Esophagus muscularis mucosa (tissue), 4 donors: ENCODE measurements at regions not wholly inside any gene's neighbourhood (a gene's known extent, or its start where the extent isn't known, plus 50 kb on each side); places are given as distances from the start of the nearest gene placed in this dataset.

Experiments
- DNase-seq: peaks from one replicate; pipeline ENCODE4 v3.0.0-alpha.2; 2017; ENCODE audit errors: extremely low spot score
- H3K27ac ChIP-seq, 4 donors: fragments of 200-600 bp; sonication (generic); replicated peaks in 1 of 4; 1 replicate in 3 of 4; 2 replicates in 1 of 4; pipeline ENCODE4 v1.5.1; 2016 to 2019; ENCODE audit warnings: mild to moderate bottlenecking in 1 of 4
- H3K27me3 ChIP-seq, 4 donors: fragments of 200-600 bp; sonication (generic); one replicate each; pipeline versions ENCODE4 v1.5.1 to v1.6.0; 2016 to 2019
- H3K36me3 ChIP-seq, 4 donors: fragments of 200-600 bp; sonication (generic); one replicate each; pipeline ENCODE4 v1.5.1; 2016 to 2019
- H3K4me1 ChIP-seq, 4 donors: fragments of 200-600 bp; sonication (generic); one replicate each; pipeline ENCODE4 v1.5.1; 2016 to 2019
- H3K4me3 ChIP-seq, 4 donors: fragments of 200-600 bp; sonication (generic); 1 replicate in 2 of 4; 2 replicates in 2 of 4; pipeline ENCODE4 v1.5.1; 2016 to 2019; ENCODE audit warnings: mild to moderate bottlenecking in 4 of 4, moderate library complexity in 1 of 4
- H3K9me3 ChIP-seq, 4 donors: fragments of 200-600 bp; sonication (generic); 1 replicate in 3 of 4; 2 replicates in 1 of 4; pipeline ENCODE4 v1.5.1; 2016 to 2019
- EP300 ChIP-seq: sonication (generic); formaldehyde crosslinking; IDR thresholded peaks from one replicate; pipeline ENCODE4 v1.6.1; 2017; ENCODE audit warnings: antibody characterized with exemption
- POLR2A ChIP-seq: fragments of 450-650 bp; IDR thresholded peaks from one replicate; pipeline ENCODE4 v1.6.1; 2017; ENCODE audit warnings: antibody characterized with exemption, moderate library complexity, mild to moderate bottlenecking, low read depth
- POLR2AphosphoS5 ChIP-seq, 2 donors: sonication (generic); formaldehyde crosslinking; IDR thresholded peaks; one replicate each; pipeline ENCODE4 v1.6.1; 2017; ENCODE audit warnings: antibody characterized with exemption in 2 of 2
- WGBS: methylation state at CpG from one replicate; pipeline ENCODE4 v1.1.5; 2018; 5-methylcytosine and 5-hydroxymethylcytosine counted together
- intact Hi-C: fragments of 100-400 bp; cut with DNase I; formaldehyde crosslinking; loops from one replicate; pipeline ENCODE4 v1.15.1; 2023
- TF ChIP-seq, protein P1 (sequence below), 3 experiments: fragments of 200-600 bp in 2 of 3; fragments of 450-650 bp in 1 of 3; sonication (generic) in 2 of 3; IDR thresholded peaks; one replicate each; pipeline ENCODE4 v1.5.1; 2017 to 2019; ENCODE audit warnings: antibody characterized with exemption in 3 of 3, mild to moderate bottlenecking in 2 of 3, moderate library complexity in 1 of 3

DNA sequence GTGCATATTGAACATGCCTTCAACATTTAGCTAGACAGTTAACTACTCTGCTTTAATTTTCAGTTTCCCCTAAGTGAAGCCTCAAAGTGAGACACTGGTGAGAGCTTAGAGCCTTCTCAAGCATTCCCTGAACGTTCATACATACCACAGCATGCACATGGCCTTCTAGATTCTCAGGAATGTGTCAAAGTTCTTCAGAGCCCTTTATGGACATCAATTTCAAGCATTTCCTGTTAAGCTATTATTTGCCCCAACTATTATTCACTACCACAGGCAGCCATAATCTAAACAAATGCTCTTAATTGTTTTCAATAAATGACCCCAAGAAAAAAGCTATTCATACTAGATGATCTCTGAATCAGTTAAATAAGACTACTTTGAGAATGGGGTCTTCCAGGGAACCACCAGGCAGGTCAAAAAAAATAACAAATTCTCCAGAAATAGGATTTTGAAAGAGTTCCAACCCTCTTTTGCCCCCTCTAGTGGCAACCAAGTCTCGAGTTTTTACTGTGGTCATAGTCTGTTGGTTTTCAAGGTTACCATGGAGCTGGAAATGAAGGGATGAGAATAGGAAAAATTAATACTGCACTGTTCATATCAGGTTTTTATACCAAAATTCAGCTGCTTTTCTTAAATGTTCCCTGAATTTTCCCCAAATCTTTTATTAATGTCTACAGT, 235.4 kb downstream of the RAB28 start:
- no peak for DNase-seq
- Histone ChIP-seq H3K27me3 (no peaks in the 10 kb centered on the region), H3K36me3 (no peaks in the 10 kb centered on the region), H3K27ac (no peak overlapping the region), H3K9me3 (peaks cover 0 to 22% (median 13%) of the 10 kb centered on the region in 4 donors), H3K4me1 (no peaks in the 10 kb centered on the region), H3K4me3 (no peak overlapping the region)
- 40% methylated on average over 2 of the region's 2 CpGs for WGBS
- intact Hi-C loops, result no loop called here
- TF ChIP-seq EP300 (no peak), POLR2AphosphoS5 (IDR thresholded peaks at IDR 0.05) (no peak), POLR2A (no peak)
- TF ChIP-seq, protein P1, sequence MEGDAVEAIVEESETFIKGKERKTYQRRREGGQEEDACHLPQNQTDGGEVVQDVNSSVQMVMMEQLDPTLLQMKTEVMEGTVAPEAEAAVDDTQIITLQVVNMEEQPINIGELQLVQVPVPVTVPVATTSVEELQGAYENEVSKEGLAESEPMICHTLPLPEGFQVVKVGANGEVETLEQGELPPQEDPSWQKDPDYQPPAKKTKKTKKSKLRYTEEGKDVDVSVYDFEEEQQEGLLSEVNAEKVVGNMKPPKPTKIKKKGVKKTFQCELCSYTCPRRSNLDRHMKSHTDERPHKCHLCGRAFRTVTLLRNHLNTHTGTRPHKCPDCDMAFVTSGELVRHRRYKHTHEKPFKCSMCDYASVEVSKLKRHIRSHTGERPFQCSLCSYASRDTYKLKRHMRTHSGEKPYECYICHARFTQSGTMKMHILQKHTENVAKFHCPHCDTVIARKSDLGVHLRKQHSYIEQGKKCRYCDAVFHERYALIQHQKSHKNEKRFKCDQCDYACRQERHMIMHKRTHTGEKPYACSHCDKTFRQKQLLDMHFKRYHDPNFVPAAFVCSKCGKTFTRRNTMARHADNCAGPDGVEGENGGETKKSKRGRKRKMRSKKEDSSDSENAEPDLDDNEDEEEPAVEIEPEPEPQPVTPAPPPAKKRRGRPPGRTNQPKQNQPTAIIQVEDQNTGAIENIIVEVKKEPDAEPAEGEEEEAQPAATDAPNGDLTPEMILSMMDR (IDR thresholded peaks at IDR 0.05), result no peak

DNA sequence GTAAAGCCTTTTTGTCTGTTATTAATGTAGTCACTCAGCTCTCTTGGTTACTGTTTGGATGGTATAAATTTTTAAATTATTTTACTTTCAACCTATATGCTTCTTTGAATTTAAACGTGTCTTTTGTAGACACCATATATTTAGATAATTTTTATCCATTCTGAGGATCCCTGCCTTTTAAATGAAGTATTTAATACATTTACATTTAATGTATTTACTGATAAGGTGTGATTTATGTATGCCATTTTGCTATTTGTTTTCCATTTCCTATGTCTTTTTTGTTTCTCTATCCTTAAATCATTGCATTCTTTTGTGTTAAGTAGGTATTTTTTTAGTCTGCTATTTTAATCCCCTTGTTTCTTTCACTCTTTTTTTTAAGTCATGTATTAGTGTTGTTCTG, 238.0 kb downstream of the RAB28 start:
- intact Hi-C loops, result no loop called here
- Histone ChIP-seq H3K27me3 (no peaks in the 10 kb centered on the region), H3K27ac (no peak overlapping the region), H3K9me3 (peaks cover 0 to 22% (median 13%) of the 10 kb centered on the region in 4 donors), H3K36me3 (no peaks in the 10 kb centered on the region), H3K4me3 (no peak overlapping the region), H3K4me1 (no peaks in the 10 kb centered on the region)
- no peak for DNase-seq
- 94% methylated on average over 1 of the region's 1 CpG for WGBS
- TF ChIP-seq EP300, result no peak
- TF ChIP-seq POLR2AphosphoS5 (IDR thresholded peaks at IDR 0.05), result no peak
- TF ChIP-seq POLR2A, result no peak
- TF ChIP-seq, protein P1 (IDR thresholded peaks at IDR 0.05), result no peak

DNA sequence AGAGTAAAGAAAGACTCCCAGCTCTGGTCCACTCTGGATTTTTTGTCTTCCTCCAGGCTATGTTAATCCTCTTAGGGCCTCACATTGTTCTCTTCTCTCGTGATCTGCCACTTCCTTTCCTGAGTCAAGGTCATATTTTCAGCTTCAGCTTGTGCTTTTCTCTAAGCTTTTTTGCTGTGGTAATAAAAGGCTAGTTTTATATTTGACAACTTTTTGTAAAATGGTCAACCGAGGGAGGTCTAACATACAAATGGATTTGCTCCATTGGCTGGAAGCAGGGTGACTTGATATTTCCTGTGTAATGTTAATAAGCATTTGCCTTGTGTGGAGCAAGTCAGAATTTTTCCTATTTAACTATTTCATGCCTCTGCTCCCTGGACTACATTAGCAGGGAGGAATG, 239.7 kb downstream of the RAB28 start:
- TF ChIP-seq POLR2AphosphoS5 (IDR thresholded peaks at IDR 0.05) (no peak), POLR2A (no peak), EP300 (no peak)
- TF ChIP-seq, protein P1 (IDR thresholded peaks at IDR 0.05), result no peak

DNA sequence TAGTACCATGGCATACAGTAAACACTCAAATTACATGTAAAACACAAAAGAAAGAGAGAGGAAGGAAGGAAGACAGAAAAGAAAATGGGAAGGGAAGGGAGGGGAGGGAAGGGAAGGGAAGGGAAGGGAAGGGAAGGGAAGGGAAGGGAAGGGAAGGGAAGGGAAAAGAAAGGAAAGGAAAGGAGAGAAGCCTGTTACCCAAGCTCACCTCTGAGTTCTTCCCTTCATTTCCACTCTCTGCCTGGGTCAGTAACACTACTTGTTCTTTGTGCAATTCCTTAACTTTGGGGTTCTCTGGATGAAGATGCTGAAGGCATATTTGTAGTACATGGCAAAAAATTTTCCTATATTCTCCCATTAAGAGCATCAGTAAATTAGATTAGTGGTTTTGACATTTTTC, 241.0 kb downstream of the RAB28 start:
- no peaks in the 10 kb centered on the region for H3K36me3 ChIP-seq
- no peaks in the 10 kb centered on the region for H3K4me1 ChIP-seq
- no peaks in the 10 kb centered on the region for H3K27me3 ChIP-seq
- DNase-seq, result no peak
- no peak overlapping the region for H3K27ac ChIP-seq
- peaks cover 0 to 19% (median 12%) of the 10 kb centered on the region in 4 donors for H3K9me3 ChIP-seq
- intact Hi-C loops, result no loop called here
- no peak for TF ChIP-seq POLR2A
- no peak for TF ChIP-seq EP300
- no peak for TF ChIP-seq POLR2AphosphoS5 (IDR thresholded peaks at IDR 0.05)
- TF ChIP-seq, protein P1 (IDR thresholded peaks at IDR 0.05), result no peak
- H3K4me3 ChIP-seq, result no peak overlapping the region

More for the DNA sequence above, 239.7 kb downstream of the RAB28 start:
- Histone ChIP-seq H3K9me3 (peaks cover 0 to 22% (median 13%) of the 10 kb centered on the region in 4 donors), H3K4me1 (no peaks in the 10 kb centered on the region), H3K27me3 (no peaks in the 10 kb centered on the region), H3K36me3 (no peaks in the 10 kb centered on the region), H3K27ac (peak overlapping the region in 1 of 4 donors; percentile 19), H3K4me3 (no peak overlapping the region)
- intact Hi-C loops, result no loop called here
- WGBS, result 39% methylated on average over 2 of the region's 2 CpGs
- no peak for DNase-seq

DNA sequence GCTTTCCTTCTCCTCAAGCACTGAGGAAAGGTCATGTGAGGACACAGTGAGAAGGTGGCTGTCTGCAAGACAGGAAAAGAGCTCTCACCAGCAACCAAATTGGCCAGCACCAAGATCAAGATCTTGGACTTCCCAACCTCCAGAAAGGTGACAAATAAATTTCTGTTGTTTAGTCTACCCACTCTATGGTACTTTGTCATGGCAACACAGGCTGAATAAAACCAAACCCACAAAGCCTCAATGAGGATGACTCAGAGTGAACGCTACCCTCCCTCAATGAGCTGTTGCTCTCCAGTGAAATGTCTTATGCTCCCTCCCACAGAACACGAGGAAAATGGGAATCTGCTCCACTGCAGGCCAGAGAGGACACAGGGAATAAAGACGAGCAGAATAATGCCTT, 244.1 kb downstream of the RAB28 start:
- Histone ChIP-seq H3K27me3 (no peaks in the 10 kb centered on the region), H3K4me3 (no peak overlapping the region), H3K9me3 (no peaks in the 10 kb centered on the region), H3K4me1 (no peaks in the 10 kb centered on the region), H3K36me3 (no peaks in the 10 kb centered on the region), H3K27ac (no peak overlapping the region)
- TF ChIP-seq EP300 (no peak), POLR2AphosphoS5 (IDR thresholded peaks at IDR 0.05) (no peak), POLR2A (no peak)
- TF ChIP-seq, protein P1 (IDR thresholded peaks at IDR 0.05), result no peak
- intact Hi-C loops, result no loop called here
- no peak for DNase-seq
- WGBS, result 86% methylated on average over 3 of the region's 3 CpGs
